ENCODE measurements at regions not wholly inside any gene's neighbourhood (a gene's known extent, or its start where the extent isn't known, plus 50 kb on each side); places are given as distances from the start of the nearest gene placed in this dataset.

DNA sequence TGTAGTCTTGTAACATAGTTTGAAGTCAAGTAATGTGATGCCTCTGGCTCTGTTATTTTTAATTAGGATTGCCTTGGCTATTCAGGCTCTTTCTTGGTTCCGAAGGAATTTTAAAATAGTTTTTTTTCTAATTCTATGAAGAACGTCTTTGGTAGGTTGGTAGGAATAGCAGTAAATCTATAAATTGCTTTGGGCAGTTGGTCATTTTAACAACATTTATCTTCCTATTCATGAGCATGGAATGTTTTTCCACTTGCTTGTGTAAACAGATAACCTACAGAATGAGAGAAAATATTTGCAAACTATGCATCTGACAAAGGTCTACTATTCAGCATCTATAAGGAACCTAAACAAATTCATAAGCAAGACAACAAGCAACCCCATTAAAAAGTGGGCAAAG, 173.2 kb upstream of the TRPC7 start:
- 77 to 87% (median 83%) methylated on average over 2 of the region's 2 CpGs for WGBS, 4 donors
- DNase-seq (no peak), ATAC-seq (no peak)
- intact Hi-C loops (cut with DNase I) = no loop called here
- no peaks in the 10 kb centered on the region for H3K27me3 ChIP-seq
- no peak overlapping the region for H3K27ac ChIP-seq
- H3K4me3 ChIP-seq = no peak overlapping the region
- no peaks in the 10 kb centered on the region for H3K9me3 ChIP-seq
- TF ChIP-seq, protein P1, sequence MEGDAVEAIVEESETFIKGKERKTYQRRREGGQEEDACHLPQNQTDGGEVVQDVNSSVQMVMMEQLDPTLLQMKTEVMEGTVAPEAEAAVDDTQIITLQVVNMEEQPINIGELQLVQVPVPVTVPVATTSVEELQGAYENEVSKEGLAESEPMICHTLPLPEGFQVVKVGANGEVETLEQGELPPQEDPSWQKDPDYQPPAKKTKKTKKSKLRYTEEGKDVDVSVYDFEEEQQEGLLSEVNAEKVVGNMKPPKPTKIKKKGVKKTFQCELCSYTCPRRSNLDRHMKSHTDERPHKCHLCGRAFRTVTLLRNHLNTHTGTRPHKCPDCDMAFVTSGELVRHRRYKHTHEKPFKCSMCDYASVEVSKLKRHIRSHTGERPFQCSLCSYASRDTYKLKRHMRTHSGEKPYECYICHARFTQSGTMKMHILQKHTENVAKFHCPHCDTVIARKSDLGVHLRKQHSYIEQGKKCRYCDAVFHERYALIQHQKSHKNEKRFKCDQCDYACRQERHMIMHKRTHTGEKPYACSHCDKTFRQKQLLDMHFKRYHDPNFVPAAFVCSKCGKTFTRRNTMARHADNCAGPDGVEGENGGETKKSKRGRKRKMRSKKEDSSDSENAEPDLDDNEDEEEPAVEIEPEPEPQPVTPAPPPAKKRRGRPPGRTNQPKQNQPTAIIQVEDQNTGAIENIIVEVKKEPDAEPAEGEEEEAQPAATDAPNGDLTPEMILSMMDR (IDR thresholded peaks at IDR 0.05) = no peak
- no peak for TF ChIP-seq POLR2A (IDR thresholded peaks at IDR 0.05)
- no peaks in the 10 kb centered on the region for H3K36me3 ChIP-seq
- no peaks in the 10 kb centered on the region for H3K4me1 ChIP-seq

DNA sequence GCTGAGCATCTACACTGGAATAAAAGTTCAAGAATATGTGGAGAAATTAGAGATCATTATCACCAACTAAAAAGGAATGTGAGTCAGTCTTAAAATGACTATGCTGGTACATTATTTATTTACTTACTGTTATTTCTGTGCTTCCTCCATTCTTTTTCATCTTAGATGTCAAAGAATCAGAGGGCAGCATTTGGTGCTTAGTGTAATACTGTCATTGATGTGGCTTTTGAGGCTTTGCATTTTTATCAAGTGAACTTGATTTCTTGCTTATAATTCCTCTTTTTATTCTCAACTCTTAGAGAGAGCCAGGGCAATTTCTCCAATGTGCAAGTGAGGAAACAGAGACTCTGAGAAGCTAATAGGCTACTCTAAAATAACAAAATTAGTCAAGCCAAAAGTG, 163.7 kb upstream of the TRPC7 start:
- Histone ChIP-seq H3K27me3 (peaks cover 0 to 13% (median 0%) of the 10 kb centered on the region in 9 donors), H3K9me3 (no peaks in the 10 kb centered on the region), H3K4me3 (no peak overlapping the region), H3K27ac (no peak overlapping the region), H3K36me3 (no peaks in the 10 kb centered on the region), H3K4me1 (no peaks in the 10 kb centered on the region)
- no peak for TF ChIP-seq POLR2A (IDR thresholded peaks at IDR 0.05)
- TF ChIP-seq, protein P1 (IDR thresholded peaks at IDR 0.05) = no peak
- intact Hi-C loops (cut with DNase I) = no loop called here
- no peak for ATAC-seq
- DNase-seq = no peak

DNA sequence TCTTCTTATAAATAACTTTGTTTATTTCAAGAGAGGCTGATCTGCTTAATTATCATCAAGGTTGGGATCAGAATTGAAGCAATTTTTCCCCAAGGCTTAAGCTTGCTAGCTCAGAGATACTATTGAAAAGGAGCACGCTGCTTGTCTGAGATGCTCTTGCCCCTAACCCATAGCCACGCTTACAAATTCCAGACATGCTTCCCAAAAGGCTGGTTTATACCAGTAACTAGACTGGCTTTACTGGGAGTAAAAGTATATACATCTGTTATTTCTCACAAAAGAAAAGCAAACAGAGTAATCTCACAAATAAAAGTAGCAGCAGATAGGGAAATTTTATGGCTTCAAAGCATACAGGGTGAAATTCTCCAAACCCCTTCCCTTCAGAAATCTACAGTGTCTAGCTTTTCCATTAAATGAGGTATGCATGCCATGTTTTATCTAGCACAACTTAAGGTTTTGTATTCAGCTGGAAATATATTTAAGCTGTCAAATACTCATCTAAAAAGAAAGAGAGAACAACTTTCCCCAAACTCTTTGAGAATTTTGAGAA, 163.2 kb upstream of the TRPC7 start:
- Histone ChIP-seq H3K27me3 (peaks cover 0 to 13% (median 0%) of the 10 kb centered on the region in 9 donors), H3K4me3 (no peak overlapping the region), H3K36me3 (no peaks in the 10 kb centered on the region), H3K4me1 (no peaks in the 10 kb centered on the region), H3K27ac (no peak overlapping the region), H3K9me3 (no peaks in the 10 kb centered on the region)
- ATAC-seq (no peak), DNase-seq (no peak)
- TF ChIP-seq POLR2A (IDR thresholded peaks at IDR 0.05) = no peak
- TF ChIP-seq, protein P1 (IDR thresholded peaks at IDR 0.05) = no peak
- intact Hi-C loops (cut with DNase I) = no loop called here
- WGBS, 4 donors = 50 to 70% (median 56%) methylated on average over 2 of the region's 2 CpGs

DNA sequence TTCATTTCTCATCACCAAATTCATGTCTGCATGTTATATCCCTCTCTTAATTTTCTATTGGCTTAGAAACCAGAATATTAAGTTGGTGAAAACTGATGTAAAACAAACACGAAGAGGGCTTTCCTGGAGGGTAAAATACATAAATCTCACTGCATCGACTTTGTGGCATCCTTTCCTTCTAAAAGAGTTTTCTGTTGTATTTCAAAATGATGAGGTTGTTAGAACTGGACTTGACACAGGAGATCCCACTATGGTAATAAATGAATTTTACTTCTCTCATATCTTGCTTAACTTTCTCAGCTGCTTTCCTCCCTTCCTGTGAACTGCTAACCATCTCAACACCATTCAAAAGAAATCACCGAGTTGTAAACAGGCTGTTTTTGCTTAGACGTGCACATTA, 162.0 kb upstream of the TRPC7 start:
- intact Hi-C loops (cut with DNase I) = no loop called here
- no peaks in the 10 kb centered on the region for H3K9me3 ChIP-seq

More for the DNA sequence above, 162.0 kb upstream of the TRPC7 start:
- ATAC-seq (no peak), DNase-seq (no peak)
- 48 to 65% (median 58%) methylated on average over 4 of the region's 4 CpGs for WGBS, 4 donors
- peaks cover 0 to 13% (median 0%) of the 10 kb centered on the region in 9 donors for H3K27me3 ChIP-seq
- no peak overlapping the region for H3K27ac ChIP-seq
- no peak overlapping the region for H3K4me3 ChIP-seq
- H3K36me3 ChIP-seq = no peaks in the 10 kb centered on the region
- no peaks in the 10 kb centered on the region for H3K4me1 ChIP-seq
- TF ChIP-seq POLR2A (IDR thresholded peaks at IDR 0.05) = no peak
- TF ChIP-seq, protein P1 (IDR thresholded peaks at IDR 0.05) = no peak
